ENCODE measurements at regions not wholly inside any gene's neighbourhood (a gene's known extent, or its start where the extent isn't known, plus 50 kb on each side); places are given as distances from the start of the nearest gene placed in this dataset.
"Not testable (repeated sequence)": the region's sequence is repeated elsewhere in the genome, so short reads cannot be mapped to it uniquely, and the experiment has no call there.

DNA sequence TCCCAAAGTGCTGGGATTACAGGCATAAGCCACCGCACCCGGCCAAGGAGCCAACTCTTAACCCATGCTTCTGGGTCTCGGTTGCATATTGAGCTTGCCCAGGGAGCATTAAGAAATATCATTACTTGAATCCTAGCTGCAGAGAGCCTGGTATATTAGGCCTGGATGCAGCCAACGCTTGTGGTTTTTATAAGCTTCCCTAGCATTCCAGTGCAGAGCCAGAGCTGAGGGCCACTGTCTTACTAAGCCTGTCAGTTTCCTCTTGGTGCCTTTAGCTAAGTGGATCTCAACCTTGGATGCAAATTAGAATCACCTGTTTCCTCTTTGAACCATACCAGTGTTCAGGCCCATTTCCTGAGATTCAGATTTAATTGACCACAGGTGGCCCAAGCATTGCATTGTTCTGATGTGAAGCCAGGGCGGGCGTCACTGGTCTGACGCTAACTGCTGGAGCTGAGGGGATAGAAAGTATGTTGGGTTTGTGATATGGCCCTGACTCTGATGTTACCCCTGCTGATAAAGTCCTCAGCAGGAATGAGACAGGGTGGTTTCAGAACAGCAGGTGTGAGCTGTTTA is 76.3 kb downstream of the BTBD3 start:
- Histone ChIP-seq H3K4me1 (ENCODE audit: control insufficient read depth, low read depth, low read length) (peaks cover 5% of the 10 kb centered on the region), H3K4me3 (ENCODE audit: low read length) (no peak overlapping the region), H3K27ac (ENCODE audit: low read length) (no peak overlapping the region), H3K9me3 (ENCODE audit: control insufficient read depth, low read depth, low read length) (no peaks in the 10 kb centered on the region), H3K9ac (ENCODE audit: low read length) (no peak overlapping the region), H3K36me3 (ENCODE audit: control insufficient read depth, low read depth, low read length) (no peaks in the 10 kb centered on the region), H3K27me3 (ENCODE audit: control insufficient read depth, insufficient read depth, low read length) (no peaks in the 10 kb centered on the region)

- Histone ChIP-seq H3K9ac (ENCODE audit: low read length) (no peak overlapping the region), H3K9me3 (ENCODE audit: control insufficient read depth, low read depth, low read length) (no peaks in the 10 kb centered on the region), H3K36me3 (ENCODE audit: control insufficient read depth, low read depth, low read length) (no peaks in the 10 kb centered on the region), H3K27me3 (ENCODE audit: control insufficient read depth, insufficient read depth, low read length) (no peaks in the 10 kb centered on the region), H3K27ac (ENCODE audit: low read length) (no peak overlapping the region), H3K4me3 (ENCODE audit: low read length) (no peak overlapping the region), H3K4me1 (ENCODE audit: control insufficient read depth, low read depth, low read length) (peaks cover 5% of the 10 kb centered on the region)
Measured at GRCh38 chr20:11995805-11996567, 78.3 kb downstream of the BTBD3 start.

DNA sequence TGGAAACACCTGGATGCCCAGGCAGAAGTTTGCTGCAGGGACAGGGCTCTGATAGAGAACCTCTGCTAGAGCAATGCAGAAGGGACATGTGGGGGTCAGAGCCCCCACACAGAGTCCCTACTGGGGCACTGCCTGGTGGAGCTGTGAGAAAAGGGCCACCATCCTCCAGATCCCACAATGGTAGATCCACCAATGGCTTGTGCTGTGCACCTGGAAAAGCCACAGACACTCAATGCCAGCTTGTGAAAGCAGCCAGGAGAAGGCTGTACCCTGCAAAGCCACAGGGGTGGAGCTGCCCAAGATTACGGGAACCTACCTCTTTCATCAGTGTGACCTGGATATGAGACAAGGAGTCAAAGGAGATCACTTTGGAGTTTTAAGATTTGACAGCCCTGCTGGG is 87.1 kb downstream of the BTBD3 start:
- not testable (repeated sequence) for H3K27ac ChIP-seq (ENCODE audit: low read length); H3K27me3 ChIP-seq (ENCODE audit: control insufficient read depth, insufficient read depth, low read length); H3K9ac ChIP-seq (ENCODE audit: low read length); H3K36me3 ChIP-seq (ENCODE audit: control insufficient read depth, low read depth, low read length); H3K9me3 ChIP-seq (ENCODE audit: control insufficient read depth, low read depth, low read length); H3K4me1 ChIP-seq (ENCODE audit: control insufficient read depth, low read depth, low read length); H3K4me3 ChIP-seq (ENCODE audit: low read length)

GRCh38 chr20:12012241-12013222 is 94.8 kb downstream of the BTBD3 start:
- Histone ChIP-seq H3K9ac (ENCODE audit: low read length) (no peak overlapping the region), H3K36me3 (ENCODE audit: control insufficient read depth, low read depth, low read length) (no peaks in the 10 kb centered on the region), H3K4me3 (ENCODE audit: low read length) (no peak overlapping the region), H3K4me1 (ENCODE audit: control insufficient read depth, low read depth, low read length) (no peaks in the 10 kb centered on the region), H3K9me3 (ENCODE audit: control insufficient read depth, low read depth, low read length) (no peaks in the 10 kb centered on the region), H3K27ac (ENCODE audit: low read length) (no peak overlapping the region), H3K27me3 (ENCODE audit: control insufficient read depth, insufficient read depth, low read length) (no peaks in the 10 kb centered on the region)

DNA sequence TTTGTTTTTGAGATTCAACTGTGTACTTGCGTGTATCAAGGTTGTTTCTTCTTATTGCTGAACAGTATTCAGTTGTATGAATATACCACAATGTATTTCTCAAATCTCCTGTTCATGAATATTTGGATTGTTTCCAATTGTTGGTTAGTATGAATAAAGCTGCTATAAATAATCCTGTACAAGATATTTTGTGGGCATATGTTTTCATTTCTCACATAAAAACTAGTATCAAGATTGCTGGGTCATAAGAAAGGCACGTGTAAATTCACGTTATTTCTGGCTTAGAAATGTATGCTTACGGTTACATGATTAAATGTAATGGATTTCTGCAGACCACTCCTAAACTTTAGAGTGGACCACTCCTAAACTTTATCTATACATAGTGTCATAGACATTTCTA is 96.6 kb downstream of the BTBD3 start:
- Histone ChIP-seq H3K36me3 (ENCODE audit: control insufficient read depth, low read depth, low read length) (no peaks in the 10 kb centered on the region), H3K9ac (ENCODE audit: low read length) (no peak overlapping the region), H3K9me3 (ENCODE audit: control insufficient read depth, low read depth, low read length) (no peaks in the 10 kb centered on the region), H3K27me3 (ENCODE audit: control insufficient read depth, insufficient read depth, low read length) (no peaks in the 10 kb centered on the region), H3K27ac (ENCODE audit: low read length) (no peak overlapping the region), H3K4me1 (ENCODE audit: control insufficient read depth, low read depth, low read length) (no peaks in the 10 kb centered on the region), H3K4me3 (ENCODE audit: low read length) (no peak overlapping the region)

DNA sequence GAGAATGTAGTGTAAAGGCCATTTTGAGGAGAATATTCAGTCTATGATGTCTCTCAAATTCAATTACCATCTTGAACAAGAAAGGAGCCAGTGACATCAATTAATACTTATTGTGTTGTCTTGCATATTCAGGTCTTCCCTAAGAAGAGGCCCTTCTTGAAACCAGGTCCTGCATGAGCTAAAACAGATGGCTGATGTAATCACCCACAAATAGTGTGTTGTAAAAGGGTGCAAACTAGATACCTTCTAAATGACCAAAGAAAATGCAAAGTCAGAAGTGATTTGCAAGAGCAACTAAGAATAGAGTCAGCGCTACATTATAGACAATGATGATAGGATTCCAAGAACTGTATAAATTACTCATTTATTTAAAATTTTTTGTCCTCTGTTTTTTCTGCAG is 97.0 kb downstream of the BTBD3 start:
- H3K27me3 ChIP-seq (ENCODE audit: control insufficient read depth, insufficient read depth, low read length): no peaks in the 10 kb centered on the region
- no peaks in the 10 kb centered on the region for H3K36me3 ChIP-seq (ENCODE audit: control insufficient read depth, low read depth, low read length)
- H3K4me3 ChIP-seq (ENCODE audit: low read length): no peak overlapping the region
- no peaks in the 10 kb centered on the region for H3K9me3 ChIP-seq (ENCODE audit: control insufficient read depth, low read depth, low read length)
- H3K4me1 ChIP-seq (ENCODE audit: control insufficient read depth, low read depth, low read length): no peaks in the 10 kb centered on the region
- H3K9ac ChIP-seq (ENCODE audit: low read length): no peak overlapping the region
- H3K27ac ChIP-seq (ENCODE audit: low read length): no peak overlapping the region

- Histone ChIP-seq H3K4me1 (ENCODE audit: control insufficient read depth, low read depth, low read length) (no peaks in the 10 kb centered on the region), H3K27ac (ENCODE audit: low read length) (no peak overlapping the region), H3K4me3 (ENCODE audit: low read length) (no peak overlapping the region), H3K9ac (ENCODE audit: low read length) (no peak overlapping the region), H3K9me3 (ENCODE audit: control insufficient read depth, low read depth, low read length) (no peaks in the 10 kb centered on the region), H3K36me3 (ENCODE audit: control insufficient read depth, low read depth, low read length) (no peaks in the 10 kb centered on the region), H3K27me3 (ENCODE audit: control insufficient read depth, insufficient read depth, low read length) (no peaks in the 10 kb centered on the region)
Measured at GRCh38 chr20:12016291-12016690, 98.6 kb downstream of the BTBD3 start.

- no peaks in the 10 kb centered on the region for H3K36me3 ChIP-seq (ENCODE audit: control insufficient read depth, low read depth, low read length)
- H3K27ac ChIP-seq (ENCODE audit: low read length): no peak overlapping the region
- no peaks in the 10 kb centered on the region for H3K9me3 ChIP-seq (ENCODE audit: control insufficient read depth, low read depth, low read length)
- no peaks in the 10 kb centered on the region for H3K4me1 ChIP-seq (ENCODE audit: control insufficient read depth, low read depth, low read length)
- no peak overlapping the region for H3K9ac ChIP-seq (ENCODE audit: low read length)
- no peak overlapping the region for H3K4me3 ChIP-seq (ENCODE audit: low read length)
- H3K27me3 ChIP-seq (ENCODE audit: control insufficient read depth, insufficient read depth, low read length): no peaks in the 10 kb centered on the region
Measured at GRCh38 chr20:12019715-12020114, 102.0 kb downstream of the BTBD3 start.

GRCh38 chr20:12020846-12021245 is 103.2 kb downstream of the BTBD3 start:
- no peak overlapping the region for H3K9ac ChIP-seq (ENCODE audit: low read length)
- H3K4me3 ChIP-seq (ENCODE audit: low read length): no peak overlapping the region
- no peak overlapping the region for H3K27ac ChIP-seq (ENCODE audit: low read length)
- H3K4me1 ChIP-seq (ENCODE audit: control insufficient read depth, low read depth, low read length): no peaks in the 10 kb centered on the region
- no peaks in the 10 kb centered on the region for H3K9me3 ChIP-seq (ENCODE audit: control insufficient read depth, low read depth, low read length)
- H3K36me3 ChIP-seq (ENCODE audit: control insufficient read depth, low read depth, low read length): no peaks in the 10 kb centered on the region
- H3K27me3 ChIP-seq (ENCODE audit: control insufficient read depth, insufficient read depth, low read length): no peaks in the 10 kb centered on the region

DNA sequence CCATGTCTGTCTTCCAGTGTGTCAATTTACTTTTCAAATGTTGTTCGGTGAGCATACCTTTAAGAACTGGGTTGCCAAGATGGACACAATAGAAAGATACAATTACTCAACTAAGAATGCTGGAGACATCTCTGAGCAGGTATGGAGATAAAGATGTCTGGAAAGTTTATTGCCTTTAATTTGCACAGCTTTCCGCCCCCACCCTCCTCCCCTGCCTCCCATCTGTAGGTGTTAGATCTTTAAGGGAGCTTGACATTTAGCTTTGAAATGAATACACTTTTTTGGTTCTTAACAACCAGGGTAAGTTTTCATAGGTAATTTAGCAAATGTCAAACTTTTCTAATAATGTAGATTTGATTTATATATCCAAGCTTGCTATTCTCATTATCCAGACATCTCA is 104.4 kb downstream of the BTBD3 start:
- H3K9me3 ChIP-seq (ENCODE audit: control insufficient read depth, low read depth, low read length): no peaks in the 10 kb centered on the region
- H3K27ac ChIP-seq (ENCODE audit: low read length): no peak overlapping the region
- H3K4me1 ChIP-seq (ENCODE audit: control insufficient read depth, low read depth, low read length): no peaks in the 10 kb centered on the region
- no peak overlapping the region for H3K9ac ChIP-seq (ENCODE audit: low read length)
- H3K4me3 ChIP-seq (ENCODE audit: low read length): no peak overlapping the region
- no peaks in the 10 kb centered on the region for H3K36me3 ChIP-seq (ENCODE audit: control insufficient read depth, low read depth, low read length)
- no peaks in the 10 kb centered on the region for H3K27me3 ChIP-seq (ENCODE audit: control insufficient read depth, insufficient read depth, low read length)

DNA sequence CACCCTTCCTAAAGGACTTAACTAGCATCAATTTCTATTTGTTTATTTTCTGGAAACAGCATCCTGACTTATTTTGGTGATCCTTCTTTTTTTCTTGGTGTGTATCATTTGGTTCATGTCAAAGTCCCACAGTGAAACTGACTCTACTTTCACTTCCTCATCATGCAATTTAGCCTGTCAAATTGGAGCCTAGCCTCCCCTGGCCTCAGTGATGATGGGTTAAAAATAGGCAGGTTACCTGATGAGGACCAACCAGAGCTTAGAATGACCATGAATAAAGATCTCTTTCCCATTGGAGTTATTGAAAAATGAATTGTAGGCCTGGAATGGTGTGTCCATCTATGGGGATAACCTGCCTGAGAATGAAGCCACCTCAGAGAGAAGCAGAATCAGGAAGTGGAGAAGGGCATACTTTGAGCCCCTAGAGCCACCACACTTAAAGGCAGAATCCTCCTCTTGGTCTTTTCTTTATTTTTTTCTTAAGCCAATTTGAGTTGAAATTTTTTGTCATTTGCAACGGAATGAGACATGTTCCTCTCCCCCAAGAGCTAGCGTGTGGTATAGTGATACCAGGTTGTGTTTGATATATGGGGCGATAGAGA is 105.6 kb downstream of the BTBD3 start:
- no peak overlapping the region for H3K9ac ChIP-seq (ENCODE audit: low read length)
- H3K27me3 ChIP-seq (ENCODE audit: control insufficient read depth, insufficient read depth, low read length): no peaks in the 10 kb centered on the region
- no peak overlapping the region for H3K4me3 ChIP-seq (ENCODE audit: low read length)
- H3K9me3 ChIP-seq (ENCODE audit: control insufficient read depth, low read depth, low read length): no peaks in the 10 kb centered on the region
- H3K36me3 ChIP-seq (ENCODE audit: control insufficient read depth, low read depth, low read length): no peaks in the 10 kb centered on the region
- no peak overlapping the region for H3K27ac ChIP-seq (ENCODE audit: low read length)
- no peaks in the 10 kb centered on the region for H3K4me1 ChIP-seq (ENCODE audit: control insufficient read depth, low read depth, low read length)
